ENCODE measurements at regions not wholly inside any gene's neighbourhood (a gene's known extent, or its start where the extent isn't known, plus 50 kb on each side); places are given as distances from the start of the nearest gene placed in this dataset.
A peak's percentile ranks its signal among the peaks of the same experiment; 100 is the strongest.

DNA sequence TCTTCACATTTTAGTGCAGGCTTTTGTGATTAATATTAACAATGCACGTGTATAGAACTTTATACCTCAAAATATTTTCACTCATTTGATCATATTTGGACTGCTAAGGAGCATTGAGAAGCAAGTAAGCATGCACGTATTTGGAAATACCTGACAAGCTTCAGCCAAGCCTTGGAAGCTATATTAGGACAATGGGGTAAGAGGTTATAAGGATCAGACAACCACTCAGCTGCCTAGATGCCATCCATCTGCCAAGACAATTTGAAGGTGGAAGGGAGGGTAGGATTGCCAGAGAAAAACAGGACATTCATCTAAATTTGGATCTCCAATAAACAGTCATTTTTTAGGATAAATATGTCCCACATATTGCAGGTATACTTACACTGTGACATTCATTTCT lies 394.9 kb upstream of the CFAP20DC start:
- ChIA-PET POLR2A (interaction anchor here (1.3 kb wide), 2 partner anchors 9 to 21 kb away, joined by 4 to 7 read pairs; no protein-coding TSS in a partner anchor), CTCF (interaction anchor here (1.0 to 2.8 kb wide), 3 partner anchors 9 to 58 kb away, joined by 3 to 11 read pairs (median 10); no protein-coding TSS in a partner anchor)
- H3K36me3 Mint-ChIP-seq: peaks cover 0 to 13% (median 5%) of the 10 kb centered on the region in 5 donors
- Histone ChIP-seq H3K4me1 (ENCODE audit: control insufficient read depth in 2 of 2, insufficient read depth in 2 of 2, low read length in 2 of 2) (peaks cover 19 to 57% of the 10 kb centered on the region in 2 donors), H3K27me3 (ENCODE audit: control insufficient read depth in 2 of 2, insufficient read depth in 2 of 2, low read length in 2 of 2) (no peaks in the 10 kb centered on the region), H3K36me3 (ENCODE audit: control insufficient read depth in 2 of 3, insufficient read depth in 3 of 3, low read length in 3 of 3) (no peaks in the 10 kb centered on the region), H3K27ac (ENCODE audit: low read depth, low read length) (peak overlapping the region; percentile 28), H3K4me3 (ENCODE audit: low read length) (no peak overlapping the region), H3K9me3 (ENCODE audit: control insufficient read depth in 2 of 3, low read length in 3 of 3) (peaks cover 0 to 3% (median 0%) of the 10 kb centered on the region in 3 experiments)
- intact Hi-C loops (cut with micrococcal nuclease): loop anchor here in 1 of 2 donors (10.0 kb wide), 1 partner anchor 300 kb away; no protein-coding TSS in a partner anchor
- H3K27me3 Mint-ChIP-seq: no peaks in the 10 kb centered on the region
- peaks cover 0 to 6% (median 2%) of the 10 kb centered on the region in 11 donors for H3K9me3 Mint-ChIP-seq
- ATAC-seq (no peak), DNase-seq (no peak)
- H3K4me3 Mint-ChIP-seq: peak overlapping the region in 8 of 10 donors; percentile 9 to 85 (median 81)
- H3K27ac Mint-ChIP-seq: peak overlapping the region; percentile 88 to 98 (median 95)
- H3K4me1 Mint-ChIP-seq: peaks cover 35 to 97% (median 71%) of the 10 kb centered on the region in 7 donors

GRCh38 chr3:59444294-59444671 lies 394.5 kb upstream of the CFAP20DC start:
- ATAC-seq (peak; percentile 72), DNase-seq (peak in 6 of 9 donors; percentile 8 to 41 (median 22))
- Histone ChIP-seq H3K27ac (ENCODE audit: low read depth, low read length) (peak overlapping the region; percentile 73), H3K4me1 (ENCODE audit: control insufficient read depth in 2 of 2, insufficient read depth in 2 of 2, low read length in 2 of 2) (peaks cover 15 to 53% of the 10 kb centered on the region in 2 donors), H3K4me3 (ENCODE audit: low read length) (peak overlapping the region; percentile 51), H3K27me3 (ENCODE audit: control insufficient read depth in 2 of 2, insufficient read depth in 2 of 2, low read length in 2 of 2) (no peaks in the 10 kb centered on the region), H3K36me3 (ENCODE audit: control insufficient read depth in 2 of 3, insufficient read depth in 3 of 3, low read length in 3 of 3) (no peaks in the 10 kb centered on the region), H3K9me3 (ENCODE audit: control insufficient read depth in 2 of 3, low read length in 3 of 3) (peaks cover 0 to 3% (median 0%) of the 10 kb centered on the region in 3 experiments)
- no peaks in the 10 kb centered on the region for H3K27me3 Mint-ChIP-seq
- H3K4me3 Mint-ChIP-seq: peak overlapping the region; percentile 1 to 85 (median 78)
- peaks cover 0 to 6% (median 2%) of the 10 kb centered on the region in 11 donors for H3K9me3 Mint-ChIP-seq
- intact Hi-C loops (cut with micrococcal nuclease): loop anchor here in 1 of 2 donors (10.0 kb wide), 1 partner anchor 301 kb away; no protein-coding TSS in a partner anchor
- H3K36me3 Mint-ChIP-seq: peaks cover 0 to 12% (median 5%) of the 10 kb centered on the region in 5 donors
- peak overlapping the region; percentile 88 to 98 (median 95) for H3K27ac Mint-ChIP-seq
- POLR2A ChIA-PET: interaction anchor here (0.5 to 2.0 kb wide), 5 partner anchors 7 to 20 kb away, joined by 4 to 7 read pairs (median 5); no protein-coding TSS in a partner anchor
- peaks cover 31 to 97% (median 67%) of the 10 kb centered on the region in 7 donors for H3K4me1 Mint-ChIP-seq
- CTCF ChIA-PET: interaction anchor here (1.0 to 2.8 kb wide), 3 partner anchors 8 to 58 kb away, joined by 3 to 11 read pairs (median 10); no protein-coding TSS in a partner anchor

DNA sequence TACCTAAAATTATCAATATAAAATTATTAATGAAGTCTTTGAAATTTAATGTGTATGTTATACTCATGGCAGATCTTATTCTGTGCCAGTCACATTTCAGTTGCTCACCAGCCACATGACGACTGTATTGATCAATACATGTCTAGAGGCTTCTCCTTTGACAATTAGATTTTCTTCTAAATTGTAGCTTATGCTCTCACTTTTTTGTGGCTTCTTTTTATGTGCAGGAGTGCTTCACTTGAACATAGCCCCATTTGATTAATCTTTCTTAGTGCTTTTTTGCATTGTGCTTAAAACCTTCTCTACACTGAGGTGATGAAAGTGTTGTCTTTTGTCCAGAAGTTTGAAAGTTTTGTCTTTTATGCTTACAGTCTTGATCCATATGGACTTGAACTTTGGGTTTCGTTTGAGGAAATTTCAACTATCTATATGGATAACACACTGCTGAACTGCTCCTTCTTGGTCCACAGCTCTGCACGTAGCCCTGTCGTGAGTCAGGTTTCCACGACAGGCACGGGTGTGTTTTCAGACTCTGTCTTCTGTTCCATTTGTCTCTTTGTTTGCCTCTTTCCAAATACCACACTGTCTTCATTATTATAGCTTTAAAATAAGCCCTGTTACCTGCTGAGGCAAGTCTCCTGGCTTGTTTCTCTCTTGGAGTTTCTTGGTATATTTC lies 393.9 kb upstream of the CFAP20DC start:
- Histone ChIP-seq H3K4me3 (ENCODE audit: low read length) (peak overlapping the region; percentile 51), H3K4me1 (ENCODE audit: control insufficient read depth in 2 of 2, insufficient read depth in 2 of 2, low read length in 2 of 2) (peaks cover 11 to 48% of the 10 kb centered on the region in 2 donors), H3K36me3 (ENCODE audit: control insufficient read depth in 2 of 3, insufficient read depth in 3 of 3, low read length in 3 of 3) (no peaks in the 10 kb centered on the region), H3K27ac (ENCODE audit: low read depth, low read length) (peak overlapping the region; percentile 73), H3K9me3 (ENCODE audit: control insufficient read depth in 2 of 3, low read length in 3 of 3) (peaks cover 0 to 3% (median 0%) of the 10 kb centered on the region in 3 experiments), H3K27me3 (ENCODE audit: control insufficient read depth in 2 of 2, insufficient read depth in 2 of 2, low read length in 2 of 2) (no peaks in the 10 kb centered on the region)
- Mint-ChIP-seq H3K27ac (peak overlapping the region; percentile 88 to 98 (median 95)), H3K4me1 (peaks cover 31 to 93% (median 62%) of the 10 kb centered on the region in 7 donors), H3K36me3 (peaks cover 0 to 11% (median 5%) of the 10 kb centered on the region in 5 donors), H3K27me3 (no peaks in the 10 kb centered on the region), H3K4me3 (peak overlapping the region; percentile 1 to 85 (median 78)), H3K9me3 (peaks cover 0 to 6% (median 2%) of the 10 kb centered on the region in 11 donors)
- POLR2A ChIA-PET: interaction anchor here (0.5 to 2.0 kb wide), 7 partner anchors 7 to 1151 kb away, joined by 3 to 7 read pairs (median 5); no protein-coding TSS in a partner anchor
- ATAC-seq (peak; percentile 54), DNase-seq (peak in 3 of 9 donors; percentile 16 to 35 (median 32))
- intact Hi-C loops (cut with micrococcal nuclease): loop anchor here (1.0 to 10.0 kb wide), 2 partner anchors 8 to 301 kb away; no protein-coding TSS in a partner anchor
- CTCF ChIA-PET: interaction anchor here (1.0 to 2.8 kb wide), 3 partner anchors 8 to 57 kb away, joined by 3 to 11 read pairs (median 10); no protein-coding TSS in a partner anchor

DNA sequence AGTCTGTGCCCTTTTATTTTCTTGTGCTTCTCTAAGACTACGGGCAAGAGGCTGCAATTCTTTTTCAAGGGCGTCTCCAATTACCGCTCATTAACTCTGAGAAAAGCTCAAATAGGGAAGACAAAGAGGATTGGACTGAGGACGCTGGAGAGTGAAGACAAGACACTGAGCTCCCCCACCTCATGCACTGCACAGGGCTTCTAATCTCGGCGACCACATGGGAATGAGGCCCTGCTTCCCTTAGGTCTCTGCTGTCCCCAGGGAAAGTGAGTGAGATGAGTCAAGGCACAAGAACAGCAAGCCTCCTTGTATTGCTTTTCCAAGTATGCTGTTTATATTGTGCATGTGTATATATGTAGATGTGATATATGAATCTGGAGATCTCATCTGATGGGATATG lies 392.2 kb upstream of the CFAP20DC start:
- no peak for DNase-seq
- Mint-ChIP-seq H3K27ac (peak overlapping the region in 3 of 9 donors; percentile 11 to 43 (median 17)), H3K36me3 (peaks cover 0 to 6% (median 0%) of the 10 kb centered on the region in 5 donors), H3K4me1 (peaks cover 26 to 79% (median 47%) of the 10 kb centered on the region in 7 donors), H3K4me3 (no peak overlapping the region), H3K27me3 (no peaks in the 10 kb centered on the region), H3K9me3 (peaks cover 0 to 6% (median 0%) of the 10 kb centered on the region in 11 donors)
- CTCF ChIA-PET: interaction anchor here (2.8 kb wide), 1 partner anchor 15 kb away, joined by 10 read pairs; no protein-coding TSS in a partner anchor
- no peak overlapping the region for H3K27ac ChIP-seq (ENCODE audit: low read depth, low read length)
- POLR2A ChIA-PET: interaction anchor here (1.3 kb wide), 1 partner anchor 9 kb away, joined by 5 read pairs; no protein-coding TSS in a partner anchor
- peaks cover 11 to 36% of the 10 kb centered on the region in 2 donors for H3K4me1 ChIP-seq (ENCODE audit: control insufficient read depth in 2 of 2, insufficient read depth in 2 of 2, low read length in 2 of 2)
- no peak overlapping the region for H3K4me3 ChIP-seq (ENCODE audit: low read length)
- no peaks in the 10 kb centered on the region for H3K9me3 ChIP-seq (ENCODE audit: control insufficient read depth in 2 of 3, low read length in 3 of 3)
- H3K27me3 ChIP-seq (ENCODE audit: control insufficient read depth in 2 of 2, insufficient read depth in 2 of 2, low read length in 2 of 2): no peaks in the 10 kb centered on the region
- intact Hi-C loops (cut with micrococcal nuclease): loop anchor here in 1 of 2 donors (10.0 kb wide), 1 partner anchor 303 kb away; no protein-coding TSS in a partner anchor
- no peaks in the 10 kb centered on the region for H3K36me3 ChIP-seq (ENCODE audit: control insufficient read depth in 2 of 3, insufficient read depth in 3 of 3, low read length in 3 of 3)
- ATAC-seq: no peak

GRCh38 chr3:59440285-59441028 lies 390.6 kb upstream of the CFAP20DC start:
- no peaks in the 10 kb centered on the region for H3K9me3 ChIP-seq (ENCODE audit: control insufficient read depth in 2 of 3, low read length in 3 of 3)
- DNase-seq (no peak), ATAC-seq (no peak)
- no peak overlapping the region for H3K4me3 Mint-ChIP-seq
- intact Hi-C loops (cut with micrococcal nuclease): loop anchor here in 1 of 2 donors (10.0 kb wide), 1 partner anchor 304 kb away; no protein-coding TSS in a partner anchor
- H3K36me3 Mint-ChIP-seq: peaks cover 0 to 11% (median 0%) of the 10 kb centered on the region in 5 donors
- H3K27ac ChIP-seq (ENCODE audit: low read depth, low read length): no peak overlapping the region
- H3K4me3 ChIP-seq (ENCODE audit: low read length): no peak overlapping the region
- peaks cover 11 to 25% of the 10 kb centered on the region in 2 donors for H3K4me1 ChIP-seq (ENCODE audit: control insufficient read depth in 2 of 2, insufficient read depth in 2 of 2, low read length in 2 of 2)
- H3K4me1 Mint-ChIP-seq: peaks cover 20 to 75% (median 43%) of the 10 kb centered on the region in 7 donors
- H3K9me3 Mint-ChIP-seq: peaks cover 0 to 6% (median 0%) of the 10 kb centered on the region in 11 donors
- H3K27me3 ChIP-seq (ENCODE audit: control insufficient read depth in 2 of 2, insufficient read depth in 2 of 2, low read length in 2 of 2): no peaks in the 10 kb centered on the region
- H3K27ac Mint-ChIP-seq: peak overlapping the region in 6 of 9 donors; percentile 0 to 76 (median 24)
- no peaks in the 10 kb centered on the region for H3K36me3 ChIP-seq (ENCODE audit: control insufficient read depth in 2 of 3, insufficient read depth in 3 of 3, low read length in 3 of 3)
- H3K27me3 Mint-ChIP-seq: no peaks in the 10 kb centered on the region
- POLR2A ChIA-PET: interaction anchor here (0.7 to 1.3 kb wide), 2 partner anchors 11 to 534 kb away, joined by 3 to 5 read pairs; no protein-coding TSS in a partner anchor
- CTCF ChIA-PET: no interaction called here

DNA sequence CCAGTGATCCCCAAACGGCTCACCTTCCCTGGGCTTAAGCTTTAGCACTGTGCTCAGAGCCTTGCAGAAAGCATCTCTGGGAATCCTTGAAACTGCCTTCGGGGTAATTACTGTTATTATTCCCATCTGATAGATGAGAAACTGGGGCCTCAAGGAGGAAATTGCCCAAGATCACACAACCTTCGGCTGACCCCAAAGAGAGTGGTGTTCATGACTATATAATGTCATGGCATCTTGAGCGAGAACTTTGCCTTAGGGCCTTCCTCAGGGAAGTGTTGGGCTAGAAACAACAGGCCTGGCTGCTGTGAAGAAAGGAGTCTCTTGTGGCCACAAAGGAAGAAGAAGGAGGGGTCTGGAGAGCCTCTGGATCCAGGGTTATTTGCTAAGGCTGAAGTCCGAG lies 388.7 kb upstream of the CFAP20DC start:
- intact Hi-C loops (cut with micrococcal nuclease): no loop called here
- peak overlapping the region in 3 of 9 donors; percentile 23 to 37 (median 25) for H3K27ac Mint-ChIP-seq
- DNase-seq (no peak), ATAC-seq (no peak)
- CTCF ChIA-PET: no interaction called here
- H3K4me1 ChIP-seq (ENCODE audit: control insufficient read depth in 2 of 2, insufficient read depth in 2 of 2, low read length in 2 of 2): peaks cover 0 to 7% of the 10 kb centered on the region in 2 donors
- no peak overlapping the region for H3K4me3 Mint-ChIP-seq
- peaks cover 0 to 19% (median 3%) of the 10 kb centered on the region in 5 donors for H3K36me3 Mint-ChIP-seq
- H3K9me3 ChIP-seq (ENCODE audit: control insufficient read depth in 2 of 3, low read length in 3 of 3): no peaks in the 10 kb centered on the region
- H3K4me3 ChIP-seq (ENCODE audit: low read length): no peak overlapping the region
- no peak overlapping the region for H3K27ac ChIP-seq (ENCODE audit: low read depth, low read length)
- POLR2A ChIA-PET: no interaction called here
- no peaks in the 10 kb centered on the region for H3K27me3 Mint-ChIP-seq
- no peaks in the 10 kb centered on the region for H3K36me3 ChIP-seq (ENCODE audit: control insufficient read depth in 2 of 3, insufficient read depth in 3 of 3, low read length in 3 of 3)
- H3K27me3 ChIP-seq (ENCODE audit: control insufficient read depth in 2 of 2, insufficient read depth in 2 of 2, low read length in 2 of 2): no peaks in the 10 kb centered on the region
- H3K4me1 Mint-ChIP-seq: peaks cover 2 to 66% (median 23%) of the 10 kb centered on the region in 7 donors
- H3K9me3 Mint-ChIP-seq: peaks cover 2 to 12% (median 4%) of the 10 kb centered on the region in 11 donors
